C4-2B (cell line): ENCODE measurements at regions not wholly inside any gene's neighbourhood (a gene's known extent, or its start where the extent isn't known, plus 50 kb on each side); places are given as distances from the start of the nearest gene placed in this dataset.
"Not testable (repeated sequence)": the region's sequence is repeated elsewhere in the genome, so short reads cannot be mapped to it uniquely, and the experiment has no call there.

ENCODE experiments used
- CTCF ChIP-seq: fragments of 450-650 bp; conservative IDR thresholded peaks from 2 replicates; pipeline ENCODE4 v1.5.1; 2017; ENCODE audit warnings: mild to moderate bottlenecking
- ZFX ChIP-seq: fragments of 450-650 bp; IDR thresholded peaks from 2 replicates; pipeline ENCODE4 v1.6.1; 2017

GRCh38 chr15:20010759-20011158, 530.8 kb downstream of the GOLGA6L6 start:
- not testable (repeated sequence) for TF ChIP-seq CTCF, ZFX
